ENCODE measurements at regions not wholly inside any gene's neighbourhood (a gene's known extent, or its start where the extent isn't known, plus 50 kb on each side); places are given as distances from the start of the nearest gene placed in this dataset.

GRCh38 chr5:8213701-8214240 lies 344.8 kb downstream of the MTRR start:
- H3K4me3 ChIP-seq, result no peak overlapping the region
- TF ChIP-seq CTCF (IDR thresholded peaks at IDR 0.05) (no peak), POLR2A (IDR thresholded peaks at IDR 0.05) (no peak)
- ATAC-seq (no peak), DNase-seq (no peak)
- H3K27me3 ChIP-seq, result no peaks in the 10 kb centered on the region
- 26 to 55% (median 41%) methylated on average over 7 of the region's 7 CpGs for WGBS, 4 donors
- H3K4me1 ChIP-seq, result no peaks in the 10 kb centered on the region
- no peak overlapping the region for H3K27ac ChIP-seq
- no peaks in the 10 kb centered on the region for H3K36me3 ChIP-seq
- intact Hi-C loops (cut with DNase I), result no loop called here
- no peaks in the 10 kb centered on the region for H3K9me3 ChIP-seq

GRCh38 chr5:8216921-8217320 lies 348.0 kb downstream of the MTRR start:
- WGBS, 4 donors, result 87 to 91% (median 88%) methylated on average over 20 of the region's 20 CpGs
- no peak for TF ChIP-seq POLR2A (IDR thresholded peaks at IDR 0.05)
- no peak for TF ChIP-seq CTCF (IDR thresholded peaks at IDR 0.05)
- Histone ChIP-seq H3K4me1 (no peaks in the 10 kb centered on the region), H3K27ac (no peak overlapping the region), H3K36me3 (no peaks in the 10 kb centered on the region), H3K27me3 (no peaks in the 10 kb centered on the region), H3K4me3 (no peak overlapping the region), H3K9me3 (peaks cover 0 to 4% (median 0%) of the 10 kb centered on the region in 12 donors)
- intact Hi-C loops (cut with DNase I), result no loop called here
- ATAC-seq (no peak), DNase-seq (no peak)

GRCh38 chr5:8226148-8226547 lies 357.2 kb downstream of the MTRR start:
- Histone ChIP-seq H3K4me3 (no peak overlapping the region), H3K36me3 (no peaks in the 10 kb centered on the region), H3K27ac (no peak overlapping the region), H3K4me1 (no peaks in the 10 kb centered on the region), H3K27me3 (peaks cover 0 to 5% (median 0%) of the 10 kb centered on the region in 9 donors), H3K9me3 (peaks cover 0 to 16% (median 0%) of the 10 kb centered on the region in 12 donors)
- intact Hi-C loops (cut with DNase I), result no loop called here
- ATAC-seq, result no peak
- 85 to 88% (median 87%) methylated on average over 3 of the region's 3 CpGs for WGBS, 4 donors
- DNase-seq, result no peak
- TF ChIP-seq POLR2A (IDR thresholded peaks at IDR 0.05), result no peak
- no peak for TF ChIP-seq CTCF (IDR thresholded peaks at IDR 0.05)

- Histone ChIP-seq H3K36me3 (no peaks in the 10 kb centered on the region), H3K4me1 (no peaks in the 10 kb centered on the region), H3K9me3 (peaks cover 0 to 16% (median 0%) of the 10 kb centered on the region in 12 donors), H3K27me3 (peaks cover 0 to 5% (median 0%) of the 10 kb centered on the region in 9 donors), H3K27ac (no peak overlapping the region), H3K4me3 (no peak overlapping the region)
- DNase-seq (no peak), ATAC-seq (no peak)
- intact Hi-C loops (cut with DNase I), result no loop called here
- TF ChIP-seq CTCF (IDR thresholded peaks at IDR 0.05) (no peak), POLR2A (IDR thresholded peaks at IDR 0.05) (no peak)
- 71 to 86% (median 80%) methylated on average over 8 of the region's 8 CpGs for WGBS, 4 donors
Measured at GRCh38 chr5:8227112-8227511, 358.2 kb downstream of the MTRR start.

Measured in heart left ventricle (tissue), 16 donors.